ENCODE measurements at regions not wholly inside any gene's neighbourhood (a gene's known extent, or its start where the extent isn't known, plus 50 kb on each side); places are given as distances from the start of the nearest gene placed in this dataset.
A peak's percentile ranks its signal among the peaks of the same experiment; 100 is the strongest.

GRCh38 chr14:45793081-45793480 lies 540.1 kb upstream of the MIS18BP1 start:
- 42 to 63% (median 55%) methylated on average over 4 of the region's 4 CpGs for WGBS, 5 donors
- Histone ChIP-seq H3K27me3 (no peaks in the 10 kb centered on the region), H3K4me1 (peaks cover 0 to 6% (median 0%) of the 10 kb centered on the region in 4 donors), H3K4me3 (no peak overlapping the region), H3K27ac (peak overlapping the region; percentile 59 to 79 (median 73)), H3K36me3 (no peaks in the 10 kb centered on the region), H3K9me3 (peaks cover 3 to 26% (median 18%) of the 10 kb centered on the region in 4 donors)
- DNase-seq: peak in 1 of 2 donors; percentile 62
- TF ChIP-seq POLR2A (IDR thresholded peaks at IDR 0.05) (no peak), EP300 (IDR thresholded peaks at IDR 0.05) (no peak), POLR2AphosphoS5 (IDR thresholded peaks at IDR 0.05) (peak in 2 of 3 donors; percentile 50 to 64)
- intact Hi-C loops (cut with DNase I; ENCODE audit: low total_unique reads): no loop called here

DNA sequence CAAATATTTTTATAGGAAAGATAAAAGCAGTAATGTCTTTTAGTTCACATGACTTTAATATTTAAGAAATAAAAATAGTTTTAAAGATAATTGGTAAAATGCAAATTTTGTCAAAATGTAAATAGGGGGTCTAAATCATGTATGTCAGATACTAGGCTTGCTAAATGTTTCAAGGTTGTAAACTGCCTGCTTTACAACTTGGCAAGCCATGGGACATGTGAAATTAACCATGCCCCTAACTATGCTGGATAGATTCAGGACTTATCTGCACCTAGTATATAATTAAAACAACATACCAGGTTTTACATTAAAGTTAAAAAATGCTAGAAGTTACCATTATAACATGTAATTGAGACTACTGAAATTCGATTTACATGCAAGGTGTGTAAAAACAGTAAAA lies 537.3 kb upstream of the MIS18BP1 start:
- Histone ChIP-seq H3K4me3 (no peak overlapping the region), H3K9me3 (peaks cover 6 to 41% (median 34%) of the 10 kb centered on the region in 4 donors), H3K27ac (no peak overlapping the region), H3K4me1 (peaks cover 0 to 6% (median 0%) of the 10 kb centered on the region in 4 donors), H3K27me3 (no peaks in the 10 kb centered on the region), H3K36me3 (no peaks in the 10 kb centered on the region)
- intact Hi-C loops (cut with DNase I; ENCODE audit: low total_unique reads): no loop called here
- no peak for DNase-seq
- TF ChIP-seq POLR2A (IDR thresholded peaks at IDR 0.05) (no peak), EP300 (IDR thresholded peaks at IDR 0.05) (no peak), POLR2AphosphoS5 (IDR thresholded peaks at IDR 0.05) (no peak), CTCF (IDR thresholded peaks at IDR 0.05) (no peak)
- 70 to 81% (median 78%) methylated on average over 1 of the region's 1 CpG for WGBS, 5 donors

DNA sequence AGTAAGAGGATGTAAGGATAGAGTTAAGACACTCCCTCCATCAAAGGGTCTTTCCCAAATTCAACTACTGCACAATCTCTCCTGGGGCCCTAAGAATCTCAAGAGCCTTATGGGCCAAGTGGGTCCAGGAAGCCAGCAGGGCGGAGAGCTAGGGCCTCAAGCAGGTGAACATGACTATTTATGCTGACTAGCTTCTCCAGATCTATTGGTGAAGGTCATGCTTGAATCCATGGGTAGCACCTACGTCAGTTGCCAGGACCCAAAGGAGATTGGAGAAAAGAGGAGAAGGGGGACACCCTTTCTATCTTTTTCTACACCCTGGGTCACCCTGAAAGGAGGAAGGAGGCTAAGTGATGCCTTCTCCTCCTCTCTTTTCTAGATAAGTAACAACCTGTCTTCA lies 534.2 kb upstream of the MIS18BP1 start:
- no peak for DNase-seq
- intact Hi-C loops (cut with DNase I; ENCODE audit: low total_unique reads): no loop called here
- Histone ChIP-seq H3K4me1 (peaks cover 0 to 7% (median 2%) of the 10 kb centered on the region in 4 donors), H3K27me3 (no peaks in the 10 kb centered on the region), H3K4me3 (no peak overlapping the region), H3K36me3 (no peaks in the 10 kb centered on the region), H3K27ac (no peak overlapping the region), H3K9me3 (peaks cover 6 to 41% (median 40%) of the 10 kb centered on the region in 4 donors)
- WGBS, 5 donors: 82 to 93% (median 85%) methylated on average over 2 of the region's 2 CpGs
- TF ChIP-seq EP300 (IDR thresholded peaks at IDR 0.05): no peak
- TF ChIP-seq POLR2A (IDR thresholded peaks at IDR 0.05): no peak
- no peak for TF ChIP-seq POLR2AphosphoS5 (IDR thresholded peaks at IDR 0.05)
- no peak for TF ChIP-seq CTCF (IDR thresholded peaks at IDR 0.05)

GRCh38 chr14:45786266-45786665 lies 533.3 kb upstream of the MIS18BP1 start:
- Histone ChIP-seq H3K4me3 (no peak overlapping the region), H3K9me3 (peaks cover 6 to 41% (median 40%) of the 10 kb centered on the region in 4 donors), H3K27ac (peak overlapping the region; percentile 70 to 87 (median 77)), H3K27me3 (no peaks in the 10 kb centered on the region), H3K4me1 (peaks cover 0 to 7% (median 2%) of the 10 kb centered on the region in 4 donors), H3K36me3 (no peaks in the 10 kb centered on the region)
- intact Hi-C loops (cut with DNase I; ENCODE audit: low total_unique reads): no loop called here
- no peak for DNase-seq
- TF ChIP-seq EP300 (IDR thresholded peaks at IDR 0.05): no peak
- WGBS, 5 donors: 56 to 91% (median 88%) methylated on average over 1 of the region's 1 CpG

DNA sequence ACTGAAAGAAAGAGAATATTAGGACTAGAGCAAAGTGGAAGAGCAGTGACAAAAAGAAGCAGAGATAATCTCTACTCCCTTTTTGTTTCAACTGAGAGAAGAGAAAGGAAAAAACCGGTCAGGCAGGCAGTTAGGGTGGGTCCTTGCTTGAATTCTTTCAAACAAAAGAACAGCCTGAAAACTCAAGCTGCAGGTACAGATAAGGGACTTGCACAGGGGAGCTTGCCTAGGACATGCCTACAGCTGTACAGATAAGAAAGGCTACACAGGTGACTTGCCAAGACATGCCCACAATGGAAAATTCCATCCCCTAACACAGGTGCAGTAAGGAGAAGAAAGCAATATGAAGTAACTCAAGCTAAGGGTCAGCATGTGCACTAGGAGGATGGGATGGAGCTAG lies 532.2 kb upstream of the MIS18BP1 start:
- 33 to 60% (median 47%) methylated on average over 1 of the region's 1 CpG for WGBS, 5 donors
- no peaks in the 10 kb centered on the region for H3K36me3 ChIP-seq
- TF ChIP-seq POLR2AphosphoS5 (IDR thresholded peaks at IDR 0.05) (peak in 2 of 3 donors; percentile 30 to 61), EP300 (IDR thresholded peaks at IDR 0.05) (no peak), CTCF (IDR thresholded peaks at IDR 0.05) (no peak), POLR2A (IDR thresholded peaks at IDR 0.05) (no peak)
- peaks cover 0 to 7% (median 2%) of the 10 kb centered on the region in 4 donors for H3K4me1 ChIP-seq
- H3K27ac ChIP-seq: peak overlapping the region; percentile 38 to 87 (median 77)
- no peaks in the 10 kb centered on the region for H3K27me3 ChIP-seq
- no peak overlapping the region for H3K4me3 ChIP-seq
- intact Hi-C loops (cut with DNase I; ENCODE audit: low total_unique reads): no loop called here
- peak; percentile 53 to 82 for DNase-seq
- H3K9me3 ChIP-seq: peaks cover 6 to 41% (median 40%) of the 10 kb centered on the region in 4 donors
